Neuronal stem cell (in vitro differentiated cells): ENCODE measurements at regions not wholly inside any gene's neighbourhood (a gene's known extent, or its start where the extent isn't known, plus 50 kb on each side); places are given as distances from the start of the nearest gene placed in this dataset.

Source experiments
- DNase-seq: peaks from one replicate; pipeline ENCODE4 v3.0.0-alpha.2; 2013; ENCODE audit warnings: low spot score
- H2AFZ ChIP-seq: one replicate; pipeline ENCODE4 v1.6.1; 2013; ENCODE audit warnings: mild to moderate bottlenecking, low read length, inconsistent platforms
- H2AK5ac ChIP-seq: 2 replicates; pipeline ENCODE4 v1.6.1; 2013; ENCODE audit warnings: low read depth, mild to moderate bottlenecking, inconsistent platforms, low read length, moderate library complexity, mixed read lengths
- H2BK120ac ChIP-seq: 2 replicates; pipeline ENCODE4 v1.6.1; 2013; ENCODE audit warnings: low read depth, mild to moderate bottlenecking, inconsistent platforms, low read length, moderate library complexity, mixed read lengths
- H2BK12ac ChIP-seq: one replicate; pipeline ENCODE4 v1.6.1; 2013; ENCODE audit warnings: low read length, inconsistent platforms
- H2BK15ac ChIP-seq: 2 replicates; pipeline ENCODE4 v1.6.1; 2013; ENCODE audit warnings: mild to moderate bottlenecking, low read length, inconsistent platforms, mixed read lengths
- H2BK5ac ChIP-seq: one replicate; pipeline ENCODE4 v1.6.1; 2013; ENCODE audit warnings: inconsistent platforms, mild to moderate bottlenecking, low read length, moderate library complexity
- H3K14ac ChIP-seq: one replicate; pipeline ENCODE4 v1.6.1; 2013; ENCODE audit warnings: low read length, inconsistent platforms
- H3K18ac ChIP-seq: 2 replicates; pipeline ENCODE4 v1.6.1; 2013; ENCODE audit warnings: low read length, inconsistent platforms
- H3K23ac ChIP-seq: 2 replicates; pipeline ENCODE4 v1.6.1; 2013; ENCODE audit warnings: low read depth, mild to moderate bottlenecking, mixed read lengths, low read length, inconsistent platforms; ENCODE audit not compliant: poor library complexity
- H3K27ac ChIP-seq: replicated peaks from 3 replicates; pipeline ENCODE4 v1.5.1; 2013; ENCODE audit warnings: low read length, inconsistent platforms
- H3K27me3 ChIP-seq, 3 experiments: 2 replicates each; pipeline ENCODE4 v1.6.1; 2013; ENCODE audit warnings: low read length in 3 of 3, mild to moderate bottlenecking in 2 of 3, inconsistent platforms in 1 of 3, low read depth in 1 of 3, mixed read lengths in 1 of 3, moderate library complexity in 1 of 3; ENCODE audit not compliant: control insufficient read depth in 3 of 3, insufficient read depth in 3 of 3
- H3K36me3 ChIP-seq, 2 donors: replicated peaks in 1 of 2; 2 replicates each; pipeline ENCODE4 v1.6.1; 2013; ENCODE audit warnings: low read length in 2 of 2; ENCODE audit not compliant: control insufficient read depth in 2 of 2, insufficient read depth in 2 of 2
- H3K4ac ChIP-seq: 2 replicates; pipeline ENCODE4 v1.6.1; 2013; ENCODE audit warnings: inconsistent platforms, mild to moderate bottlenecking, low read length, moderate library complexity
- H3K4me1 ChIP-seq, 2 donors: 1 replicate in 1 of 2; 2 replicates in 1 of 2; pipeline ENCODE4 v1.6.1; 2013; ENCODE audit warnings: low read length in 2 of 2, low read depth in 1 of 2; ENCODE audit not compliant: control insufficient read depth in 2 of 2, insufficient read depth in 1 of 2
- H3K4me2 ChIP-seq: one replicate; pipeline ENCODE4 v1.6.1; 2013; ENCODE audit warnings: mild to moderate bottlenecking, low read length, inconsistent platforms; ENCODE audit not compliant: insufficient read depth, poor library complexity, severe bottlenecking
- H3K4me3 ChIP-seq, 2 donors: 2 replicates each; pipeline ENCODE4 v1.5.1; 2013; ENCODE audit warnings: low read length in 2 of 2, mild to moderate bottlenecking in 2 of 2, inconsistent platforms in 1 of 2, moderate library complexity in 1 of 2
- H3K79me1 ChIP-seq: one replicate; pipeline ENCODE4 v1.6.1; 2013; ENCODE audit warnings: low read depth, mild to moderate bottlenecking, inconsistent platforms, low read length, moderate library complexity
- H3K9ac ChIP-seq: one replicate; pipeline ENCODE4 v1.6.1; 2013; ENCODE audit warnings: mild to moderate bottlenecking, low read depth, low read length, inconsistent platforms; ENCODE audit not compliant: poor library complexity
- H3K9me3 ChIP-seq, 2 donors: replicated peaks in 1 of 2; 2 replicates each; pipeline versions ENCODE3 to v1.6.1; 2013; ENCODE audit warnings: low read length in 2 of 2, mild to moderate bottlenecking in 2 of 2, inconsistent platforms in 1 of 2, low read depth in 1 of 2, mixed read lengths in 1 of 2, moderate library complexity in 1 of 2; ENCODE audit not compliant: control insufficient read depth in 2 of 2, insufficient read depth in 1 of 2
- H4K8ac ChIP-seq: one replicate; pipeline ENCODE4 v1.6.1; 2013; ENCODE audit warnings: low read depth, mild to moderate bottlenecking, inconsistent platforms, low read length, moderate library complexity
- H4K91ac ChIP-seq: one replicate; pipeline ENCODE4 v1.6.1; 2013; ENCODE audit warnings: low read length, low read depth, mild to moderate bottlenecking, inconsistent platforms; ENCODE audit not compliant: poor library complexity
- WGBS, 2 donors: extraction: QIAGEN DNeasy Blood & Tissue Kit; methylation state at CpG; one replicate each; pipeline ENCODE4 v1.1.7; 2013; ENCODE audit warnings: missing lambda C conversion rate in 2 of 2, mixed read lengths in 1 of 2; ENCODE audit not compliant: insufficient read length in 2 of 2, insufficient replicate concordance in 1 of 2; ENCODE audit errors: extremely low coverage in 2 of 2; 5-methylcytosine and 5-hydroxymethylcytosine counted together

GRCh38 chr6:155528335-155528734, 72.7 kb upstream of the NOX3 start:
- H3K4me3 ChIP-seq, result no peak overlapping the region
- no peak overlapping the region for H3K4ac ChIP-seq
- H2AFZ ChIP-seq, result no peak overlapping the region
- H3K4me1 ChIP-seq, result peaks cover 4 to 6% of the 10 kb centered on the region in 2 donors
- no peaks in the 10 kb centered on the region for H3K9me3 ChIP-seq
- no CpG with 5 or more reads among the region's 1 CpG for WGBS, 2 donors
- H2BK12ac ChIP-seq, result no peak overlapping the region
- H3K36me3 ChIP-seq, result no peaks in the 10 kb centered on the region
- H3K18ac ChIP-seq, result no peak overlapping the region
- H4K8ac ChIP-seq, result no peak overlapping the region
- H2BK5ac ChIP-seq, result no peak overlapping the region
- no peak overlapping the region for H2BK15ac ChIP-seq
- H3K4me2 ChIP-seq, result no peak overlapping the region
- H3K23ac ChIP-seq, result no peak overlapping the region
- no peaks in the 10 kb centered on the region for H3K79me1 ChIP-seq
- no peak overlapping the region for H2AK5ac ChIP-seq
- H3K27me3 ChIP-seq, result no peaks in the 10 kb centered on the region
- H4K91ac ChIP-seq, result no peak overlapping the region
- DNase-seq, result no peak
- H3K14ac ChIP-seq, result no peak overlapping the region
- H3K27ac ChIP-seq, result no peak overlapping the region
- no peak overlapping the region for H3K9ac ChIP-seq
- H2BK120ac ChIP-seq, result no peak overlapping the region

GRCh38 chr6:155527443-155527842, 71.8 kb upstream of the NOX3 start:
- Histone ChIP-seq H4K8ac (no peak overlapping the region), H3K79me1 (no peaks in the 10 kb centered on the region), H3K14ac (no peak overlapping the region), H2BK5ac (no peak overlapping the region), H3K4me3 (no peak overlapping the region), H3K18ac (no peak overlapping the region), H4K91ac (no peak overlapping the region), H3K9me3 (no peaks in the 10 kb centered on the region), H3K23ac (no peak overlapping the region), H3K27ac (no peak overlapping the region), H3K9ac (no peak overlapping the region), H3K36me3 (no peaks in the 10 kb centered on the region), H3K4me2 (no peak overlapping the region), H2BK12ac (no peak overlapping the region), H3K4ac (no peak overlapping the region), H2AFZ (no peak overlapping the region), H2AK5ac (no peak overlapping the region), H3K4me1 (peaks cover 6 to 7% of the 10 kb centered on the region in 2 donors), H2BK15ac (no peak overlapping the region), H3K27me3 (peaks cover 0 to 3% (median 0%) of the 10 kb centered on the region in 3 experiments), H2BK120ac (no peak overlapping the region)
- DNase-seq, result no peak
- WGBS, 2 donors, result no CpG with 5 or more reads among the region's 3 CpGs

GRCh38 chr6:155523821-155524651, 68.4 kb upstream of the NOX3 start:
- H3K4me1 ChIP-seq, result peaks cover 15 to 17% of the 10 kb centered on the region in 2 donors
- no peak overlapping the region for H3K4me3 ChIP-seq
- H3K18ac ChIP-seq, result no peak overlapping the region
- no peak overlapping the region for H3K9ac ChIP-seq
- no peak overlapping the region for H3K14ac ChIP-seq
- no peaks in the 10 kb centered on the region for H3K79me1 ChIP-seq
- no peak overlapping the region for H3K4ac ChIP-seq
- H3K27ac ChIP-seq, result no peak overlapping the region
- H4K91ac ChIP-seq, result no peak overlapping the region
- H3K27me3 ChIP-seq, result peaks cover 0 to 3% (median 0%) of the 10 kb centered on the region in 3 experiments
- H2BK15ac ChIP-seq, result no peak overlapping the region
- no peak overlapping the region for H2BK5ac ChIP-seq
- H3K23ac ChIP-seq, result no peak overlapping the region
- DNase-seq, result peak; percentile 36
- H2BK12ac ChIP-seq, result no peak overlapping the region
- no peak overlapping the region for H3K4me2 ChIP-seq
- H2AFZ ChIP-seq, result peak overlapping the region; percentile 23
- H2BK120ac ChIP-seq, result no peak overlapping the region
- no CpG with 5 or more reads among the region's 9 CpGs for WGBS, 2 donors
- no peak overlapping the region for H2AK5ac ChIP-seq
- H3K9me3 ChIP-seq, result no peaks in the 10 kb centered on the region
- H3K36me3 ChIP-seq, result no peaks in the 10 kb centered on the region
- H4K8ac ChIP-seq, result no peak overlapping the region

- Histone ChIP-seq H4K91ac (no peak overlapping the region), H2BK15ac (no peak overlapping the region), H3K27me3 (peaks cover 0 to 3% (median 0%) of the 10 kb centered on the region in 3 experiments), H4K8ac (no peak overlapping the region), H2AK5ac (no peak overlapping the region), H2BK120ac (no peak overlapping the region), H3K9me3 (no peaks in the 10 kb centered on the region), H3K18ac (no peak overlapping the region), H3K14ac (no peak overlapping the region), H2BK12ac (no peak overlapping the region), H2BK5ac (no peak overlapping the region), H3K36me3 (no peaks in the 10 kb centered on the region), H3K4ac (no peak overlapping the region), H3K23ac (no peak overlapping the region), H3K27ac (no peak overlapping the region), H3K9ac (no peak overlapping the region), H3K4me1 (peaks cover 23% of the 10 kb centered on the region in 2 donors), H3K79me1 (no peaks in the 10 kb centered on the region), H3K4me2 (no peak overlapping the region), H3K4me3 (no peak overlapping the region), H2AFZ (no peak overlapping the region)
- no peak for DNase-seq
These were observed 66.1 kb upstream of the NOX3 start for GRCh38 chr6:155521719-155522118.
